GM12878 (cell line): ENCODE measurements at regions not wholly inside any gene's neighbourhood (a gene's known extent, or its start where the extent isn't known, plus 50 kb on each side); places are given as distances from the start of the nearest gene placed in this dataset.

ENCODE experiments used
- ATAC-seq: fragments of 200-7000 bp; cut with Tn5 transposase; 3 replicates; pipeline ENCODE4 v1.9.1; 2020; ENCODE audit warnings: mild to moderate bottlenecking, moderate library complexity
- BruUV-seq: library from RNA; stranded (reverse); fragments of 400-500 nt; replicated peaks from 2 replicates; lab custom pipeline; 2021; lab: Mats Ljungman, UMichigan
- CTCF ChIA-PET: fragments of 300-600 bp; sonication (Branson Sonifier 250); formaldehyde crosslinking; extraction: SDS; loops from one replicate; lab custom pipeline; 2021; ENCODE audit warnings: inconsistent platforms; lab: Yijun Ruan, JAX
- POLR2A ChIA-PET: fragments of 350-600 bp; formaldehyde crosslinking; extraction: SDS; loops from one replicate; lab custom pipeline; 2021; ENCODE audit warnings: inconsistent platforms; lab: Charles Lee
- RAD21 ChIA-PET: fragments of 300-600 bp; sonication (Branson Sonifier 250); formaldehyde crosslinking; loops from one replicate; lab custom pipeline; 2023; ENCODE audit warnings: antibody characterized with exemption; ENCODE audit not compliant: unreplicated experiment; lab: Charles Lee
- SMC1A ChIA-PET: fragments of 300-600 bp; sonication (Branson Sonifier 250); formaldehyde crosslinking; loops from one replicate; lab custom pipeline; 2023; ENCODE audit not compliant: unreplicated experiment, uncharacterized antibody; lab: Charles Lee
- DNase-seq: peaks from one replicate; pipeline ENCODE4 v3.0.0-alpha.2; 2011; ENCODE audit warnings: low read depth, low spot score
- FAIRE-seq: peaks from 3 replicates; lab custom pipeline; 2011; peaks lifted over from hg19 to GRCh38; lab: Jason Lieb, UNC
- H2AFZ ChIP-seq: 2 replicates; pipeline ENCODE4 v1.6.0; 2011; ENCODE audit warnings: low read depth, low read length, control low read depth; ENCODE audit not compliant: control insufficient read depth
- H3K27ac ChIP-seq: 2 replicates; pipeline ENCODE4 v1.5.1; 2011; ENCODE audit warnings: control low read depth; ENCODE audit not compliant: control insufficient read depth, insufficient read depth
- H3K27me3 ChIP-seq, 2 experiments: replicated peaks in 1 of 2; 2 replicates each; pipeline versions ENCODE4 v1.6.0 to v1.6.1; 2011; ENCODE audit warnings: low read length in 1 of 2; ENCODE audit not compliant: control insufficient read depth in 2 of 2, insufficient read depth in 2 of 2
- H3K36me3 ChIP-seq, 2 experiments: 2 replicates each; pipeline ENCODE4 v1.5.1; 2011; ENCODE audit warnings: low read length in 1 of 2; ENCODE audit not compliant: control insufficient read depth in 2 of 2, insufficient read depth in 2 of 2
- H3K4me1 ChIP-seq: 2 replicates; pipeline ENCODE4 v1.6.1; 2011; ENCODE audit warnings: mild to moderate bottlenecking, low read length, moderate library complexity, mixed read lengths; ENCODE audit not compliant: control insufficient read depth, insufficient read depth
- H3K4me2 ChIP-seq: 2 replicates; pipeline ENCODE4 v1.6.0; 2011; ENCODE audit warnings: control low read depth; ENCODE audit not compliant: control insufficient read depth, insufficient read depth
- H3K4me3 ChIP-seq: fragments of 200-600 bp; sonication (generic); 2 replicates; pipeline ENCODE4 v1.5.1; 2016
- H3K79me2 ChIP-seq: 2 replicates; pipeline ENCODE4 v1.6.0; 2011; ENCODE audit warnings: low read length; ENCODE audit not compliant: control insufficient read depth, insufficient read depth
- H3K9ac ChIP-seq: 2 replicates; pipeline ENCODE4 v1.8.0; 2011; ENCODE audit warnings: low read length, control low read depth, mixed read lengths; ENCODE audit not compliant: control insufficient read depth, insufficient read depth
- H3K9me3 ChIP-seq: replicated peaks from 3 replicates; pipeline ENCODE4 v1.5.1; 2011; ENCODE audit warnings: mild to moderate bottlenecking, low read length; ENCODE audit not compliant: control insufficient read depth, insufficient read depth
- H4K20me1 ChIP-seq: 2 replicates; pipeline ENCODE4 v1.6.0; 2011; ENCODE audit not compliant: control insufficient read depth, insufficient read depth
- BCL11A ChIP-seq: IDR thresholded peaks from 2 replicates; pipeline ENCODE4 v1.6.1; 2011; ENCODE audit warnings: low read depth, low read length
- BHLHE40 ChIP-seq, 2 experiments: fragments of 450-650 bp in 1 of 2; IDR thresholded peaks; 2 replicates each; pipeline ENCODE4 v1.6.1; 2011 to 2017; ENCODE audit warnings: low read depth in 2 of 2, borderline replicate concordance in 1 of 2, improper control_type of control experiment in 1 of 2, low read length in 1 of 2, mild to moderate bottlenecking in 1 of 2
- CBX3 ChIP-seq: fragments of 200-600 bp; sonication (generic); IDR thresholded peaks from 2 replicates; pipeline ENCODE4 v1.6.1; 2016; ENCODE audit warnings: low read depth, borderline replicate concordance
- CHD2 ChIP-seq: IDR thresholded peaks from 2 replicates; pipeline ENCODE4 v1.6.1; 2011; ENCODE audit warnings: low read depth, low read length, improper control_type of control experiment, borderline replicate concordance
- EP300 ChIP-seq, 2 experiments: fragments of 150-350 bp in 1 of 2; IDR thresholded peaks; 2 replicates each; pipeline ENCODE4 v1.6.1; 2011 to 2012; ENCODE audit warnings: low read depth in 2 of 2, low read length in 2 of 2, borderline replicate concordance in 1 of 2, improper control_type of control experiment in 1 of 2, inconsistent platforms in 1 of 2; ENCODE audit not compliant: control insufficient read depth in 1 of 2
- IKZF1 ChIP-seq: fragments of 450-650 bp; conservative IDR thresholded peaks from 2 replicates; pipeline ENCODE4 v1.6.1; 2017; ENCODE audit warnings: antibody characterized with exemption, mild to moderate bottlenecking
- MAX ChIP-seq: IDR thresholded peaks from 2 replicates; pipeline ENCODE4 v1.6.1; 2012; ENCODE audit warnings: low read depth, low read length, improper control_type of control experiment
- MTA3 ChIP-seq: IDR thresholded peaks from 2 replicates; pipeline ENCODE4 v1.6.1; 2012; ENCODE audit warnings: low read length, inconsistent platforms, borderline replicate concordance
- NFYA ChIP-seq: IDR thresholded peaks from 2 replicates; pipeline ENCODE4 v1.6.1; 2011; ENCODE audit warnings: low read depth, mild to moderate bottlenecking, low read length, improper control_type of control experiment, borderline replicate concordance
- POU2F2 ChIP-seq: IDR thresholded peaks from 3 replicates; pipeline ENCODE4 v1.6.1; 2011; ENCODE audit warnings: low read depth, mild to moderate bottlenecking, low read length, borderline replicate concordance
- SIX5 ChIP-seq: IDR thresholded peaks from 2 replicates; pipeline ENCODE4 v1.6.1; 2011; ENCODE audit warnings: mild to moderate bottlenecking, low read depth, low read length, moderate library complexity; ENCODE audit not compliant: severe bottlenecking
- STAT3 ChIP-seq: IDR thresholded peaks from 2 replicates; pipeline ENCODE4 v1.6.1; 2011; ENCODE audit warnings: low read depth, low read length, improper control_type of control experiment
- SUZ12 ChIP-seq: fragments of 200-600 bp; sonication (generic); IDR thresholded peaks from one replicate; pipeline ENCODE4 v1.6.1; 2018; ENCODE audit warnings: antibody characterized with exemption, mild to moderate bottlenecking; ENCODE audit not compliant: unreplicated experiment
- TCF7 ChIP-seq: IDR thresholded peaks from 2 replicates; pipeline ENCODE4 v1.6.1; 2014; ENCODE audit warnings: antibody characterized with exemption, borderline replicate concordance
- ZBTB33 ChIP-seq: fragments of 450-650 bp; IDR thresholded peaks from 2 replicates; pipeline ENCODE4 v1.6.1; 2017; ENCODE audit warnings: mild to moderate bottlenecking
- ZBTB40 ChIP-seq: fragments of 450-650 bp; IDR thresholded peaks from 2 replicates; pipeline ENCODE4 v1.6.1; 2016; ENCODE audit warnings: mild to moderate bottlenecking, moderate library complexity, borderline replicate concordance
- ZNF384 ChIP-seq: IDR thresholded peaks from 2 replicates; pipeline ENCODE4 v1.6.1; 2012; ENCODE audit warnings: low read depth, mild to moderate bottlenecking, low read length, improper control_type of control experiment, borderline replicate concordance
- whole genome bisulfite sequencing: methylation state at CpG from one replicate; pipeline ENCODE4 v1.1.6; 2016; ENCODE audit warnings: low lambda C conversion rate; ENCODE audit not compliant: insufficient replicate concordance, insufficient coverage; ENCODE audit errors: missing lambda C conversion rate; 5-methylcytosine and 5-hydroxymethylcytosine counted together
- in situ Hi-C: fragments of 300-500 bp; cut with MboI; formaldehyde crosslinking; loops from 9 replicates; pipeline ENCODE4 v1.14.3; 2018; ENCODE audit warnings: mixed read lengths
- intact Hi-C: fragments of 100-400 bp; cut with micrococcal nuclease; formaldehyde crosslinking; loops from one replicate; pipeline ENCODE4 v1.14.2; 2022; ENCODE audit not compliant: unreplicated experiment

- SMC1A ChIA-PET = no interaction called here
- no peak overlapping the region for H2AFZ ChIP-seq
- 20% methylated on average over 2 of the region's 2 CpGs for WGBS
- intact Hi-C loops = no loop called here
- RAD21 ChIA-PET = no interaction called here
- H3K4me3 ChIP-seq = no peak overlapping the region
- no peaks in the 10 kb centered on the region for H3K4me1 ChIP-seq
- no peak for FAIRE-seq
- H3K27me3 ChIP-seq = no peaks in the 10 kb centered on the region
- H3K4me2 ChIP-seq = no peak overlapping the region
- H3K79me2 ChIP-seq = no peaks in the 10 kb centered on the region
- no peaks in the 10 kb centered on the region for H4K20me1 ChIP-seq
- ATAC-seq = no peak
- in situ Hi-C loops = no loop called here
- H3K36me3 ChIP-seq = no peaks in the 10 kb centered on the region
- CTCF ChIA-PET = no interaction called here
- DNase-seq = no peak
- H3K9me3 ChIP-seq = no peaks in the 10 kb centered on the region
- H3K27ac ChIP-seq = no peak overlapping the region
- no peak for TF ChIP-seq TCF7
- TF ChIP-seq POU2F2 = no peak
- TF ChIP-seq BHLHE40 (IDR thresholded peaks at IDR 0.05; ENCODE audit: borderline replicate concordance in 1 of 2, low read depth in 2 of 2, low read length in 1 of 2) = no peak
- no peak for TF ChIP-seq CHD2
- no peak for TF ChIP-seq ZBTB40
- TF ChIP-seq ZBTB33 = no peak
- TF ChIP-seq EP300 (IDR thresholded peaks at IDR 0.05; ENCODE audit: borderline replicate concordance in 1 of 2, control insufficient read depth in 1 of 2, low read depth in 2 of 2, low read length in 2 of 2) = no peak
- TF ChIP-seq CBX3 = no peak
- TF ChIP-seq SUZ12 = no peak
- TF ChIP-seq SIX5 = no peak
- no peak for TF ChIP-seq MAX
- TF ChIP-seq STAT3 = no peak
- no peak for TF ChIP-seq MTA3
- TF ChIP-seq IKZF1 = no peak
- no peak for TF ChIP-seq BCL11A
- TF ChIP-seq NFYA = no peak
- TF ChIP-seq ZNF384 = no peak
- POLR2A ChIA-PET = no interaction called here
- BruUV-seq = no TSS peak
- no peak overlapping the region for H3K9ac ChIP-seq
These were observed 306.2 kb upstream of the CNTN4 start for GRCh38 chr3:1792466-1792865.
